ENCODE measurements at regions not wholly inside any gene's neighbourhood (a gene's known extent, or its start where the extent isn't known, plus 50 kb on each side); places are given as distances from the start of the nearest gene placed in this dataset.

GRCh38 chr4:115664285-115664684 lies 550.9 kb upstream of the NDST4 start:
- DNase-seq = no peak
- H3K27ac Mint-ChIP-seq (ENCODE audit: unreplicated experiment) = no peak overlapping the region
- Histone ChIP-seq H3K36me3 (ENCODE audit: control insufficient read depth, insufficient read depth, low read length) (no peaks in the 10 kb centered on the region), H3K9me3 (no peaks in the 10 kb centered on the region), H3K27me3 (replicated peaks; ENCODE audit: control insufficient read depth, insufficient read depth, low read length) (no peaks in the 10 kb centered on the region), H3K4me3 (ENCODE audit: low read depth, low read length) (no peak overlapping the region), H3K4me1 (no peaks in the 10 kb centered on the region)
- peaks cover 6% of the 10 kb centered on the region for H3K27me3 Mint-ChIP-seq (ENCODE audit: insufficient read depth, unreplicated experiment)
- no peaks in the 10 kb centered on the region for H3K4me1 Mint-ChIP-seq (ENCODE audit: low read depth, unreplicated experiment)
- TF ChIP-seq CTCF (IDR thresholded peaks at IDR 0.05; ENCODE audit: insufficient read depth in 1 of 2, low read depth in 1 of 2, low read length in 1 of 2, severe bottlenecking in 1 of 2, unreplicated experiment in 1 of 2) = no peak
- ChIA-PET CTCF (no interaction called here), POLR2A (no interaction called here)
- no peak overlapping the region for H3K4me3 Mint-ChIP-seq (ENCODE audit: unreplicated experiment)
- BruUV-seq (replicated peaks) = no TSS peak
- intact Hi-C loops (cut with micrococcal nuclease; ENCODE audit: unreplicated experiment) = no loop called here
- no peaks in the 10 kb centered on the region for H3K36me3 Mint-ChIP-seq (ENCODE audit: insufficient read depth, unreplicated experiment)
- H3K9me3 Mint-ChIP-seq (ENCODE audit: unreplicated experiment) = no peaks in the 10 kb centered on the region

GRCh38 chr4:115660465-115660864 lies 547.0 kb upstream of the NDST4 start:
- Histone ChIP-seq H3K4me1 (no peaks in the 10 kb centered on the region), H3K27me3 (replicated peaks; ENCODE audit: control insufficient read depth, insufficient read depth, low read length) (no peaks in the 10 kb centered on the region), H3K4me3 (ENCODE audit: low read depth, low read length) (no peak overlapping the region), H3K36me3 (ENCODE audit: control insufficient read depth, insufficient read depth, low read length) (no peaks in the 10 kb centered on the region), H3K9me3 (no peaks in the 10 kb centered on the region)
- no peak for TF ChIP-seq CTCF (IDR thresholded peaks at IDR 0.05; ENCODE audit: insufficient read depth in 1 of 2, low read depth in 1 of 2, low read length in 1 of 2, severe bottlenecking in 1 of 2, unreplicated experiment in 1 of 2)
- no peaks in the 10 kb centered on the region for H3K4me1 Mint-ChIP-seq (ENCODE audit: low read depth, unreplicated experiment)
- CTCF ChIA-PET = no interaction called here
- no peak overlapping the region for H3K4me3 Mint-ChIP-seq (ENCODE audit: unreplicated experiment)
- BruUV-seq (replicated peaks) = no TSS peak
- POLR2A ChIA-PET = no interaction called here
- intact Hi-C loops (cut with micrococcal nuclease; ENCODE audit: unreplicated experiment) = no loop called here
- H3K9me3 Mint-ChIP-seq (ENCODE audit: unreplicated experiment) = no peaks in the 10 kb centered on the region
- no peaks in the 10 kb centered on the region for H3K27me3 Mint-ChIP-seq (ENCODE audit: insufficient read depth, unreplicated experiment)
- H3K36me3 Mint-ChIP-seq (ENCODE audit: insufficient read depth, unreplicated experiment) = no peaks in the 10 kb centered on the region
- DNase-seq = no peak
- no peak overlapping the region for H3K27ac Mint-ChIP-seq (ENCODE audit: unreplicated experiment)

GRCh38 chr4:115657991-115658650 lies 544.7 kb upstream of the NDST4 start:
- intact Hi-C loops (cut with micrococcal nuclease; ENCODE audit: unreplicated experiment) = no loop called here
- no peaks in the 10 kb centered on the region for H3K27me3 ChIP-seq (replicated peaks; ENCODE audit: control insufficient read depth, insufficient read depth, low read length)
- no peaks in the 10 kb centered on the region for H3K4me1 Mint-ChIP-seq (ENCODE audit: low read depth, unreplicated experiment)
- H3K27me3 Mint-ChIP-seq (ENCODE audit: insufficient read depth, unreplicated experiment) = peaks cover 5% of the 10 kb centered on the region
- no peaks in the 10 kb centered on the region for H3K36me3 Mint-ChIP-seq (ENCODE audit: insufficient read depth, unreplicated experiment)
- no peak overlapping the region for H3K4me3 ChIP-seq (ENCODE audit: low read depth, low read length)
- POLR2A ChIA-PET = no interaction called here
- H3K4me3 Mint-ChIP-seq (ENCODE audit: unreplicated experiment) = no peak overlapping the region
- H3K9me3 ChIP-seq = no peaks in the 10 kb centered on the region
- no peak for DNase-seq
- BruUV-seq (replicated peaks) = no TSS peak
- no peak overlapping the region for H3K27ac Mint-ChIP-seq (ENCODE audit: unreplicated experiment)
- CTCF ChIA-PET = no interaction called here
- H3K4me1 ChIP-seq = no peaks in the 10 kb centered on the region
- H3K9me3 Mint-ChIP-seq (ENCODE audit: unreplicated experiment) = no peaks in the 10 kb centered on the region
- no peaks in the 10 kb centered on the region for H3K36me3 ChIP-seq (ENCODE audit: control insufficient read depth, insufficient read depth, low read length)
- no peak for TF ChIP-seq CTCF (IDR thresholded peaks at IDR 0.05; ENCODE audit: insufficient read depth in 1 of 2, low read depth in 1 of 2, low read length in 1 of 2, severe bottlenecking in 1 of 2, unreplicated experiment in 1 of 2)
